Stimulated activated CD4-positive, alpha-beta T cell treated with anti-CD3 and anti-CD28 coated beads, Interleukin-12 subunit alpha, Interleukin-12 subunit beta, amount 100 ng/mL, for 4 hours (primary cell): ENCODE measurements at regions not wholly inside any gene's neighbourhood (a gene's known extent, or its start where the extent isn't known, plus 50 kb on each side); places are given as distances from the start of the nearest gene placed in this dataset.

Experiments used
- DNase-seq: peaks from one replicate; pipeline ENCODE4 v3.0.0-alpha.2; 2020

GRCh38 chr2:41705634-41706033, 342.2 kb upstream of the PKDCC start:
- no peak for DNase-seq

- DNase-seq: no peak
Measured at GRCh38 chr2:41706286-41706685, 341.5 kb upstream of the PKDCC start.

- no peak for DNase-seq
Measured at GRCh38 chr2:41707790-41708451, 339.9 kb upstream of the PKDCC start.

GRCh38 chr2:41709702-41710599, 337.9 kb upstream of the PKDCC start:
- DNase-seq: no peak

GRCh38 chr2:41710944-41711343, 336.9 kb upstream of the PKDCC start:
- DNase-seq: no peak

- no peak for DNase-seq
Measured at GRCh38 chr2:41711736-41712135, 336.1 kb upstream of the PKDCC start.

- no peak for DNase-seq
Measured at GRCh38 chr2:41716497-41716896, 331.3 kb upstream of the PKDCC start.

GRCh38 chr2:41717839-41718238, 330.0 kb upstream of the PKDCC start:
- DNase-seq: no peak

GRCh38 chr2:41718705-41719104, 329.1 kb upstream of the PKDCC start:
- no peak for DNase-seq

GRCh38 chr2:41719756-41720155, 328.1 kb upstream of the PKDCC start:
- DNase-seq: no peak

- DNase-seq: no peak
Measured at GRCh38 chr2:41720331-41721251, 327.2 kb upstream of the PKDCC start.

GRCh38 chr2:41722668-41723369, 325.0 kb upstream of the PKDCC start:
- DNase-seq: no peak

- DNase-seq: no peak
Measured at GRCh38 chr2:41723526-41723925, 324.3 kb upstream of the PKDCC start.

GRCh38 chr2:41724465-41724864, 323.4 kb upstream of the PKDCC start:
- no peak for DNase-seq

GRCh38 chr2:41725901-41726300, 321.9 kb upstream of the PKDCC start:
- no peak for DNase-seq

- no peak for DNase-seq
Measured at GRCh38 chr2:41726364-41726763, 321.5 kb upstream of the PKDCC start.

GRCh38 chr2:41727152-41727551, 320.7 kb upstream of the PKDCC start:
- no peak for DNase-seq

GRCh38 chr2:41727711-41728110, 320.1 kb upstream of the PKDCC start:
- no peak for DNase-seq

GRCh38 chr2:41728788-41729338, 319.0 kb upstream of the PKDCC start:
- no peak for DNase-seq

- no peak for DNase-seq
Measured at GRCh38 chr2:41729800-41730364, 317.9 kb upstream of the PKDCC start.

GRCh38 chr2:41735006-41735405, 312.8 kb upstream of the PKDCC start:
- no peak for DNase-seq

GRCh38 chr2:41735476-41735875, 312.3 kb upstream of the PKDCC start:
- no peak for DNase-seq
